HG03439 (cell line): ENCODE measurements at regions not wholly inside any gene's neighbourhood (a gene's known extent, or its start where the extent isn't known, plus 50 kb on each side); places are given as distances from the start of the nearest gene placed in this dataset.

ENCODE experiments used
- ATAC-seq: cut with Tn5 transposase; IDR thresholded peaks from one replicate; pipeline ENCODE4 v1.9.1; 2021; ENCODE audit warnings: mild to moderate bottlenecking, moderate library complexity; ENCODE audit not compliant: unreplicated experiment

DNA sequence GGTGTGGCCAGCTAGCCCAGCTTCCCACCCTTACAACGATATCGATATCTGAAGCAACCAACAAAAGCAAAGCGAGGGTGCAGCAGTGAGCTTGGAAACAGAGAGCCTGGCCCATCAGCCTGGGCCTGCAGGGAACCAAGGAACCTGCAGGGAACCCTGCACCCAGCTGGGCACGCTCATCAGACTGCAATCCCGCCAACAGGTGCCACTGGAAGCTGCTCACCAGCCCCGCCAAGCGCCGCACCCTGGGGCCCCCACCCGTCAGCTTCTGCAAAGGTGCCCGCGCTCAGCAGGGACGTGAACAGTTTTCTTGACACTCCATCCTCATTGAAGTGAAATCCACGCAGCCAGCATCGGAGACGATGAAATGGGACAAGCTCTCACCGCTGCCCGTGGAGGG is 250.7 kb downstream of the RBFOX3 start:
- ATAC-seq = no peak

DNA sequence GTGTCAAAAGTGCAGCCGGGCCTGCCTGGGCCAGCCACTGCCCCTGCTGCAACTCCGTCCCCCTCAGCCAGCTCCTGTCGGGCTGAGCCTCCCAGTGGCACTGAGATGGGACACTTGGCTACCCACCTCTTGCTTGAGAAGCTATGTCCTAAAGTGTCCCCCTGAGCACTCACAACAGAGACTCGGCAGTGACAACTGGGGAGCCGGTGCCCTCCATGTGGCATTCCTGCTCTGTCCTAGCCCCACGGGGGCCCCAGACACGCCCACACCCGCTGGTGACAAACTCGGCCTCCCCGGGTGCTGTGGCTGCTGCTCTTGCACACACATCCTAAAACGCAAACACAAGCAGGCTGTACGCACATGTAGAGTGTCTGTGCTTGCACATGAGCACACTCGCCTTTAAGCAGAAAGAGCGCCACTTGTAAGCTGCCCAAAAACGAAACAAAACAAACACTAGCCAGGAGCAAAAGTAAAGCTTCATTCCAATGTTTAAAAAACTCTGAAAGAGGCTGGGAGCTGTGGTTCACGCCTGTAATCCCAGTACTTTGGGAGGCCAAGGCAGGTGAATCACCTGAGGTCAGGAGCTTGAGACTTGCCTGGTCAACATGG is 253.9 kb downstream of the RBFOX3 start:
- no peak for ATAC-seq

DNA sequence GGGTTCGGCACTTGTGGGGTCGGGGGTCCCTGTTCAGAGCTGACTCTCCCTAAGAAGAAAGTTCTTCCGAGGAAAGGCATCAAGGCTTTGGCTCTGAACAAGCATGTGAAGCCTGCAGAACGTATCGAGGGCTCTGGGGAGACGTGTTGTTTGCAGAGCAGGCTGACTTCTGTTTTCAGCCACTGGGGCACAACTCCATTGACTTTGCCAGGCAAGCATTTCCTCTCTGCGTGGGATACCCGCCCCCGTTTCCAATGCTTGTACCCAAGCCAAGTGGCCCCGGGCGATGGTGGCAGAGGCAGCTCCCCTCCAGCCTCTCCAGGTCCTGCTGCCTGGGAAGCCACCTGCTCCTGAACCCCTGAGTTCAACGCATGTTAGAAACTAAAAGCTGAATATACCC is 255.7 kb downstream of the RBFOX3 start:
- ATAC-seq = no peak

GRCh38 chr17:79354173-79354820 is 256.6 kb downstream of the RBFOX3 start:
- ATAC-seq = no peak

GRCh38 chr17:79353548-79353947 is 257.3 kb downstream of the RBFOX3 start:
- no peak for ATAC-seq

GRCh38 chr17:79353016-79353415 is 257.8 kb downstream of the RBFOX3 start:
- ATAC-seq = no peak

GRCh38 chr17:79350533-79350932 is 260.3 kb downstream of the RBFOX3 start:
- no peak for ATAC-seq

GRCh38 chr17:79349506-79350400 is 261.1 kb downstream of the RBFOX3 start:
- no peak for ATAC-seq

- no peak for ATAC-seq
These were observed 267.8 kb downstream of the ENGASE start for GRCh38 chr17:79342376-79342775.

- no peak for ATAC-seq
These were observed 267.2 kb downstream of the ENGASE start for GRCh38 chr17:79341816-79342215.

DNA sequence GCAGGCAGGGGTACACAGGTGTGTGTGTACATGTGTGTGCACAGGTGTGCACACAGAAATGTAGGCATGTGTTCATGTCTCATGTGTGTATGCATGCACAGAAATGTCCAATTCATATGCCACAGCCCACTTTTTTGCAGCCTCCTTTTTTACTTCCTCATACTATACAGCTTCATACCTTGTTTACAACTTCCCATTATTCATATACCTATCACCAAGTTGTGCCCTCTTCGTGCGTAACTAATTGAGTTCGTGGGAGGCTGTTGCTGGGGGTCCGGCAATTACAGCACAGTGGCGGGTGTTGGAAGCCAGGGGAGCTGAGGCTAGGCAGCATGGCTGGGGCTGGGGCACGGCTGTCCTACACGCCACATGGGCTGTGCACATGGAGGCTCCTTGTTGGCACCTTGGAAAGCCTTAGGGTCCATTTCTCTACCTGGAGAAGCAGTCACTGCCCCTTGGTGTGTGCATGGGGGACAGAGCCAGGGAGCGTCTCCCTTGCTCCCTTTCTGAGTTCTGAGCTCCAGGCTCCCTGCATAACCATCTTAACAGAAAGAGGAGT is 266.7 kb downstream of the ENGASE start:
- ATAC-seq = no peak

GRCh38 chr17:79340333-79341221 is 266.0 kb downstream of the ENGASE start:
- peak; percentile 71 for ATAC-seq

DNA sequence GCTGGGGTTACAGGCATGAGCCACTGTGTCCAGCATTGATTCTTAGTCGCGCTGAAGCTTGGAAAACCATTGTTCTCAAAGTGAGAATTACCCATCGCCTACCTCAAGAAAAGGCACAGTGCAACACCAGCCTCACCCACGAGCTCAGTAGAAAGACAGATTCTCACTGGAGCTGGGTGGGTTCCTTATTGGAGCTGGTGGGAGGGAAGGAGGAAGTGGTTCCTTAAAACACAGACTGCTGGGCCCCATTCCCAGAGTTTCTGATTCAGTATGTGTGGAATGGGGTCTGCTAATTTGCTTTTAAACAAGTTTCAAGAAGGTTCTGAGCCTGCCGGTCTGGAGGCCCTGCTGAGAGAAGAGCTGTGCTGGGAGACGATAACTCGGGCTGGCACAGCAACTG is 264.7 kb downstream of the ENGASE start:
- no peak for ATAC-seq

DNA sequence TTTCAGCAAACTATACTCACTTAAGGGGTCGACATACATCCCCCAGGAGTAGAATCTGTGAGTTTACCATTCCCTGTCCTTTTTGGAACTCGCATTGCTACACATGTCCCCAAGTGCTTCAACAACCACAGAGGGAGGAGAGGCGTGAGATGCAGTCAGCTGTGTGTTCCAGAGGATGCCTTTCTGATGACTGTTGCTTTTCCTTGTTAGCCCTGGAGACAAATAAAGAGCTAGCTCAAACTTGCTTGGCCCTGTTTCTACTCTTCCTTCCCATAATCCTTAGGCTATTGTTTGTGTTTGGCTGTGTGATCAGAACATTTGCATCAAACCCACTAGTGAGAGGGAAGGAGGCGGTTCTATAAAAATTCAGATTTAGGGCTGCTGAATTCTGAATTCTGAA is 264.0 kb downstream of the ENGASE start:
- ATAC-seq = no peak

DNA sequence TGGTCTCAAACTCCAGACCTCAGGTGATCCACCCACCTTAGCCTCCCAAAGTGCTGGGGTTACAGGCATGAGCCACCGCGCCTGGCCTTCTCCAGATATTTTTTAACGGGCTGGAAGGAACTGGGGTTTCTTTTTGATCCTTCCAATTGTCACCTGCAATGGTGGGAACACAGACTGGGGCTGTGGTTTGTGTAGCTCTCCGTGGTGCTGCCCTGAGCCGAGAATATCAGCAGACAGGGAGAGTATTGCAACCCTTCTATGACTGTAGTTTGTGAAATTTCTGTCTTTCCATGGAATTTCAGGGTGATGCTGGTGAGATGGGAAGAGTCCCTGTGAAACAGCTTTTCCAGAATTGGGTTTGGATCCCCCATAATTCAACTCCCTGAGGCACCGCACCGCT is 263.5 kb downstream of the ENGASE start:
- no peak for ATAC-seq

- no peak for ATAC-seq
These were observed 262.4 kb downstream of the ENGASE start for GRCh38 chr17:79337053-79337452.

- no peak for ATAC-seq
These were observed 260.8 kb downstream of the ENGASE start for GRCh38 chr17:79335456-79335855.

DNA sequence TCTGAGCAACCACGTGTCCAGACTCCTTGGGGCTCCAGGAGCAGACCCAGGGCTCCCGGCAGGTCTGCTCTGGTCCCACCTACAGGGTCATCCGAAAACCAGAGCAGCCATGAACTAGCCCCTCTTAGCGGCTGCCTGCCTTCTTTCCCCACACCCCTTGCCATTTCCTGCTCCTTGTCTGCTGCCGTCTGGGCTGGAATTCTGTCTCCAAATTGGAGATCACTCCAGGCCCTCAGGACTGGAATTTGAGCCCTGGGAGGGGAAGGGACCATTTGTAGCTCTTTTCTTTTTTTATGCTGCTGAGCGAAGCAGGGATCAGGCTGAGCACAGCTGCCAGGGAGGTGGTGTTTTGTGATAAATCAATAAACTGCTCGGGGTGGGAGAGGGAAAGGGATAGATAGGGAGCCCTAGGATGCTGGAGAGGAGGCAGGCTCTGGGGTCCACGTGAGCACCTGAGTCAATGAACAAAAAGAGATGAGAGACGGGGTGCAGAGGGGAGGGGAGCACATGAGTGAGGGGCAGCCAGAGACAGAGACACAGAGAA is 257.5 kb downstream of the ENGASE start:
- ATAC-seq = no peak

DNA sequence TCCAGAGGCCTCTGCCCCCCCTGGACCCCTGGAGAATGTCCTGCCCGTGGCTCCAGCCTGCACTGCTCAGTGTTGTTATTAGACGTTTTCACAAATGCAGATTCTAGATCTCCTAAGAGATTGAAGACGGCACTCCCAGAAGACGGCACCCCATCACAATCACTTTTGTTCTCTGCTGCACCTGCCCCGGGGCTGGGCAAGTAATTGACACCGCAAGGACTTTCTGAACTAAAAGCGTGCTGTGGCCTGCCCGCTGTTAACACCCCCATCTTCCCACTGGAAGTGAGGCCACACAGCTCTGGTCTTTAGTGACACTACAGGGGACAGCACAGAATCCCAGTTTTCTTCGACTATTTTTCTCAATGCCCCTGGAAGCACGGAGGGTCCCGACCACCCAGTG is 256.9 kb downstream of the ENGASE start:
- ATAC-seq = no peak

GRCh38 chr17:79330696-79331095 is 256.1 kb downstream of the ENGASE start:
- no peak for ATAC-seq
